22Rv1 (cell line): ENCODE measurements at regions not wholly inside any gene's neighbourhood (a gene's known extent, or its start where the extent isn't known, plus 50 kb on each side); places are given as distances from the start of the nearest gene placed in this dataset.

Experiments
- H3K27ac ChIP-seq: fragments of 450-650 bp; 2 replicates; pipeline ENCODE4 v1.5.1; 2017
- ZFX ChIP-seq: fragments of 450-650 bp; IDR thresholded peaks from 2 replicates; pipeline ENCODE4 v1.6.1; 2017; ENCODE audit warnings: antibody characterized with exemption, borderline replicate concordance
- TF ChIP-seq, protein P1 (sequence below): fragments of 450-650 bp; IDR thresholded peaks from 2 replicates; pipeline ENCODE4 v1.5.1; 2017; ENCODE audit warnings: mild to moderate bottlenecking

DNA sequence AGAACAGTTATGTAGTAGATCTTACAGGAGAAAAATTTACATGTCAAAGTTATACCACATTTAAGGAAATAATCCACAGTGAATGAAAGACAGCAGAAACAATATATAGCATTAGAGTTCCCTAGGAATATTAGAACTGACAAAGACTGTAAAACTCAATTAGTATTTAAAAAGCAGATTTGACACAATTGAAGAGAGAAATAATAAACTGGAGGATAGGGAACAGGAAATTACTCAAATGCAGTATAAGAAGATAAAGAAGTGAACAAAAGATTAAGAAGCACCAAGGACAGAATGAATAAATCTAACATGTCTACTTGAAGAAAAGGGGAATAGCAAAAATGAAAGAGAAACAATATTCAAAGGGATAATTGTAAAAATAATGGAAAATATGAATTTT is 132.6 kb upstream of the CHRNA7 start:
- TF ChIP-seq, protein P1, sequence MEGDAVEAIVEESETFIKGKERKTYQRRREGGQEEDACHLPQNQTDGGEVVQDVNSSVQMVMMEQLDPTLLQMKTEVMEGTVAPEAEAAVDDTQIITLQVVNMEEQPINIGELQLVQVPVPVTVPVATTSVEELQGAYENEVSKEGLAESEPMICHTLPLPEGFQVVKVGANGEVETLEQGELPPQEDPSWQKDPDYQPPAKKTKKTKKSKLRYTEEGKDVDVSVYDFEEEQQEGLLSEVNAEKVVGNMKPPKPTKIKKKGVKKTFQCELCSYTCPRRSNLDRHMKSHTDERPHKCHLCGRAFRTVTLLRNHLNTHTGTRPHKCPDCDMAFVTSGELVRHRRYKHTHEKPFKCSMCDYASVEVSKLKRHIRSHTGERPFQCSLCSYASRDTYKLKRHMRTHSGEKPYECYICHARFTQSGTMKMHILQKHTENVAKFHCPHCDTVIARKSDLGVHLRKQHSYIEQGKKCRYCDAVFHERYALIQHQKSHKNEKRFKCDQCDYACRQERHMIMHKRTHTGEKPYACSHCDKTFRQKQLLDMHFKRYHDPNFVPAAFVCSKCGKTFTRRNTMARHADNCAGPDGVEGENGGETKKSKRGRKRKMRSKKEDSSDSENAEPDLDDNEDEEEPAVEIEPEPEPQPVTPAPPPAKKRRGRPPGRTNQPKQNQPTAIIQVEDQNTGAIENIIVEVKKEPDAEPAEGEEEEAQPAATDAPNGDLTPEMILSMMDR, result no peak
- no peak for TF ChIP-seq ZFX
- H3K27ac ChIP-seq, result no peak overlapping the region

- no peak overlapping the region for H3K27ac ChIP-seq
- TF ChIP-seq, protein P1, result no peak
- no peak for TF ChIP-seq ZFX
Measured at GRCh38 chr15:31901501-31901900, 128.8 kb upstream of the CHRNA7 start.

DNA sequence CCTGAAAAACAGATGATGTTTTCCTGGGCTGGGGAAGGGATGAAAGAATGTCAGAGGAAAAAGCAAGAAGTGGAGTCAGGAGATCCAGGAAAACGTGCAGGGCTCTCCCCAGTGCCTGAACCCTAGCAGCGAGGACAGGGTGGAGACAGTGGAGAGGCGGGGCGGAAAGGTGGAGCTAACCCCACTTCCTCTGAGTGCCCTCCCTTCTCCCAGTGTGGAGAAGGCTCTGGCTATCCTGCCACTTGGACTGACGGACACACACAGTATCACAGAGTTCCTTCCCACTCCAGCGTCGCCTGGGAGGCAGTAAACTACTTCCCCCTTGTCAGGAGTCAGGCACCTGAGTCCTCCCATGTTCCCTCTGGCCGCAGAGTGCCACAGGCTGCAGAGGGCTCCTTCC is 125.3 kb upstream of the CHRNA7 start:
- no peak overlapping the region for H3K27ac ChIP-seq
- no peak for TF ChIP-seq ZFX
- TF ChIP-seq, protein P1, result no peak

DNA sequence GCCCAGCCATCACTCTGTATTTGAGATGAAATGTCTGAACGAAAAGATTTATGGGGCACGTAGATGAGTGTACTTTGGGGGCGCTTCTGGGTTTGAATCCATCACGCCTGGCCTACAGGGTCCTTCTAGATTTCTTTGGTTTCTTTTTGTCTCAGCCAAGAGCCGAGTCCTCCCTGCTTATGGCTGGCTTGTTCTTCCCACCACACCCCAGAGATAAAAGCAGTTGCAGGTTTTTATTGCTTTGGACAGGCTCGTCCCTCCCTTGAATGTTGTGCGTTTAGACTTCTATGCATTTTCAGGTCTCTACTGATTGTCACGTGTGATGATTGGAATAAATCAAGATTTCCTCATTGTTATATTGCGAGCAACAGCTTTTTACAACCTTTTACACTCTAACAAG is 104.8 kb upstream of the CHRNA7 start:
- H3K27ac ChIP-seq, result no peak overlapping the region
- TF ChIP-seq, protein P1, result no peak
- TF ChIP-seq ZFX, result no peak

DNA sequence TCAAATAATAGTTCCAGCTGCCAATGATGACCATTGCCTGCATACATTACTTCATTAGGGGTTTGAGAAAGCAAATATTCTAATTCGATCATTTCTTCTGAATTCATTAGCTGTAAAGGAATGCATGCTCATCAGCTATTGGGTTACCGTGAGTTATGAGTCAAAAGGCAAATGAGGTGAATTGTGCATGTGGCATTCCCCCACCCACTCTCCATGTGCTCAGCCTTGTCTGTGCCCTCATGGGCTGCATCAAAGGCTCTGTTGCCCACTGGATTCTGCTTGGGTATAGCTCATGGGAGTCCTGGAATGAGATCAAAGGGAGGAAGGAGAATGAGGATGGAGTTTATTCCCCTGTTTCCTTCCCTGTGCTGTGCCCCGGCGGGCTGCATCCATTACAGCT is 99.3 kb upstream of the CHRNA7 start:
- no peak overlapping the region for H3K27ac ChIP-seq
- no peak for TF ChIP-seq ZFX

GRCh38 chr15:31932576-31932975 is 97.7 kb upstream of the CHRNA7 start:
- TF ChIP-seq ZFX, result no peak
- TF ChIP-seq, protein P1, result no peak
- H3K27ac ChIP-seq, result no peak overlapping the region

DNA sequence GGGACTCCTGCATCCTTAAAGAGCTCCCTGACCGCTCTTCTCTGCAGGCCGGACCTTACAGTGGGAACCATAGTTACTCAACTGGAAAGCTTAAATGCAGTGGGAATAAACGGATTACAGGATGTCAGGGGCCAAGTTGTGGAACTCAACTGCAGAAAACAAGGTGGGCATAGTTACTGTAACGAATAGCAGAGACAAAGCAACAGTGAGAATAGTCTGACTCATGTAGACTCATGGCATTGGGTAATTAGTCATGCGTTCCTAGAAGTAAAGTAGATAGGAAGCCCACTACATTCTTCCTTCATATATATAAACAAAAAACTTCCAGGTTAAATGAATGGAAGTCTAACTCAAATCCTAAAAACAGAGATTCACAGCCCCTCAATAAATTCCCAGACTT is 95.5 kb upstream of the CHRNA7 start:
- no peak overlapping the region for H3K27ac ChIP-seq
- TF ChIP-seq ZFX, result no peak
- TF ChIP-seq, protein P1, result no peak

DNA sequence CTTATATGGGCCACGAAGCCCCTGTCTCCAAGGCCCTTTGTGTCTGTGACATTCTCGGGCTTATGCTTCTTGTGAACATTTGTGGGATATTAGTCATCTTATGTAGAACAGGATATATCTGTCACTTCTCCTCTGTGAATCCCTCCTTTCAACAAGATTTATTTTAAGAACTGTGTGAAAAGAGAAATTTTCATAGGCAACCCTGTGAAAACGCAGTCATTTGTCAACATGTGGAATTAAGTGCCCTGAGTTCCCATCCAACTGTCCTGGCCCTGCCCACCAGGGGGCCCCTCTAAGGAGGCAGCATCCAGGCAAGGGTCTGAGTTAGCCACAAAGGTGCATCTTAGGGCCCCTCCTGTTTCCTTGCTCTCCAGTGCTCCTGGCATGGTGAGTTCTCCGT is 76.8 kb upstream of the CHRNA7 start:
- no peak overlapping the region for H3K27ac ChIP-seq
- TF ChIP-seq, protein P1, result no peak
- TF ChIP-seq ZFX, result no peak
